OCI-LY3 (cell line): ENCODE measurements at regions not wholly inside any gene's neighbourhood (a gene's known extent, or its start where the extent isn't known, plus 50 kb on each side); places are given as distances from the start of the nearest gene placed in this dataset.

Source experiments
- CTCF ChIP-seq: fragments of 200-600, 300-600 bp; sonication (generic); IDR thresholded peaks from 2 replicates; pipeline ENCODE4 v1.5.1; 2014; ENCODE audit warnings: antibody characterized with exemption, low read length, low read depth
- EZH2phosphoT487 ChIP-seq: fragments of 200-600 bp; shearing (Covaris generic); IDR thresholded peaks from 2 replicates; pipeline ENCODE4 v1.6.1; 2018; ENCODE audit warnings: antibody characterized with exemption, mixed run types, low read depth

- TF ChIP-seq CTCF (no peak), EZH2phosphoT487 (no peak)
Measured at GRCh38 chr21:15319727-15320126, 254.9 kb upstream of the NRIP1 start.
